WTC11 (cell line): ENCODE measurements at regions not wholly inside any gene's neighbourhood (a gene's known extent, or its start where the extent isn't known, plus 50 kb on each side); places are given as distances from the start of the nearest gene placed in this dataset.

Experiments used
- ATAC-seq: fragments of 200-7000 bp; cut with Tn5 transposase; 2 replicates; pipeline ENCODE4 v1.10.0; 2021; ENCODE audit warnings: mild to moderate bottlenecking, moderate library complexity
- CTCF ChIA-PET: fragments of 300-600 bp; sonication (Branson Sonifier 250); formaldehyde crosslinking; loops from one replicate; lab custom pipeline; 2021; ENCODE audit warnings: antibody characterized with exemption; lab: Charles Lee
- POLR2A ChIA-PET: fragments of 350-600 bp; sonication (Branson Sonifier 250); formaldehyde crosslinking; loops from one replicate; lab custom pipeline; 2021; ENCODE audit warnings: antibody characterized with exemption; lab: Charles Lee
- DNase-seq: peaks from one replicate; pipeline ENCODE4 v3.0.0; 2021; ENCODE audit warnings: low spot score
- H3K27ac Mint-ChIP-seq: 2 replicates; pipeline ENCODE4 v1.8.0; 2021; ENCODE audit warnings: mixed read lengths
- H3K27me3 Mint-ChIP-seq: 2 replicates; pipeline ENCODE4 v1.8.0; 2021; ENCODE audit warnings: low read depth, mild to moderate bottlenecking, moderate library complexity, mixed read lengths
- H3K36me3 Mint-ChIP-seq: 2 replicates; pipeline ENCODE4 v1.8.0; 2021; ENCODE audit warnings: mixed read lengths
- H3K4me1 Mint-ChIP-seq: 2 replicates; pipeline ENCODE4 v1.8.0; 2022; ENCODE audit warnings: mixed read lengths
- H3K4me3 Mint-ChIP-seq: 2 replicates; pipeline ENCODE4 v1.8.0; 2021; ENCODE audit warnings: mild to moderate bottlenecking, moderate library complexity, mixed read lengths
- H3K9me3 Mint-ChIP-seq: 2 replicates; pipeline ENCODE4 v1.8.0; 2021; ENCODE audit warnings: mixed read lengths
- CBFB ChIP-seq: sonication (generic); formaldehyde crosslinking; IDR thresholded peaks from 2 replicates; pipeline ENCODE4 v1.8.1; 2022; ENCODE audit warnings: mild to moderate bottlenecking, low read depth, missing genetic modification reagents
- CDX4 ChIP-seq: fragments of 250-450 bp; sonication (Bioruptor Pico); IDR thresholded peaks from 2 replicates; pipeline ENCODE4 v1.9.0; 2021; ENCODE audit warnings: moderate library complexity, mild to moderate bottlenecking, inconsistent platforms, borderline replicate concordance
- CREB1 ChIP-seq: sonication (generic); formaldehyde crosslinking; IDR thresholded peaks from 2 replicates; pipeline ENCODE4 v1.8.0; 2023; ENCODE audit warnings: mild to moderate bottlenecking, missing genetic modification reagents
- CREM ChIP-seq: sonication (generic); formaldehyde crosslinking; IDR thresholded peaks from 2 replicates; pipeline ENCODE4 v1.8.1; 2022; ENCODE audit warnings: mild to moderate bottlenecking, missing genetic modification reagents, moderate library complexity
- E2F4 ChIP-seq: sonication (generic); formaldehyde crosslinking; IDR thresholded peaks from 2 replicates; pipeline ENCODE4 v1.8.1; 2022; ENCODE audit warnings: low read depth, mild to moderate bottlenecking, moderate library complexity, missing genetic modification reagents, borderline replicate concordance
- ERG ChIP-seq: fragments of 250-450 bp; sonication (Bioruptor Pico); IDR thresholded peaks from 2 replicates; pipeline ENCODE4 v1.8.0; 2021; ENCODE audit warnings: mild to moderate bottlenecking
- ESRRA ChIP-seq: sonication (generic); formaldehyde crosslinking; IDR thresholded peaks from 2 replicates; pipeline ENCODE4 v1.8.1; 2022; ENCODE audit warnings: mild to moderate bottlenecking, missing genetic modification reagents, borderline replicate concordance
- ETV6 ChIP-seq: sonication (generic); formaldehyde crosslinking; IDR thresholded peaks from 2 replicates; pipeline ENCODE4 v1.8.1; 2022; ENCODE audit warnings: mild to moderate bottlenecking, missing genetic modification reagents
- FOXP1 ChIP-seq: sonication (generic); formaldehyde crosslinking; IDR thresholded peaks from 2 replicates; pipeline ENCODE4 v1.8.0; 2022; ENCODE audit warnings: missing genetic modification reagents, mild to moderate bottlenecking, moderate library complexity, borderline replicate concordance
- GTF2I ChIP-seq: fragments of 250-450 bp; sonication (Bioruptor Pico); conservative IDR thresholded peaks from 2 replicates; pipeline ENCODE4 v1.4.0; 2021; ENCODE audit warnings: mild to moderate bottlenecking
- HMGXB4 ChIP-seq: sonication (generic); formaldehyde crosslinking; IDR thresholded peaks from 2 replicates; pipeline ENCODE4 v1.8.1; 2023; ENCODE audit warnings: mild to moderate bottlenecking, moderate library complexity, missing genetic modification reagents
- JAZF1 ChIP-seq: fragments of 250-450 bp; sonication (Bioruptor Pico); IDR thresholded peaks from 2 replicates; pipeline ENCODE4 v1.9.0; 2021; ENCODE audit warnings: moderate library complexity, mild to moderate bottlenecking, inconsistent platforms
- MAX ChIP-seq: sonication (generic); formaldehyde crosslinking; IDR thresholded peaks from 2 replicates; pipeline ENCODE4 v1.8.0; 2022; ENCODE audit warnings: mild to moderate bottlenecking, missing genetic modification reagents
- NFATC4 ChIP-seq: fragments of 250-450 bp; sonication (Bioruptor Pico); IDR thresholded peaks from 2 replicates; pipeline ENCODE4 v1.9.0; 2021; ENCODE audit warnings: mild to moderate bottlenecking
- PRRX2 ChIP-seq: fragments of 250-450 bp; sonication (Bioruptor Pico); IDR thresholded peaks from 2 replicates; pipeline ENCODE4 v1.8.0; 2021; ENCODE audit warnings: mild to moderate bottlenecking
- RELA ChIP-seq: sonication (generic); formaldehyde crosslinking; IDR thresholded peaks from 2 replicates; pipeline ENCODE4 v1.8.1; 2022; ENCODE audit warnings: missing genetic modification reagents, mild to moderate bottlenecking, borderline replicate concordance
- TEAD1 ChIP-seq: sonication (generic); formaldehyde crosslinking; IDR thresholded peaks from 2 replicates; pipeline ENCODE4 v1.8.0; 2022; ENCODE audit warnings: mild to moderate bottlenecking, missing genetic modification reagents
- TEAD4 ChIP-seq: sonication (generic); formaldehyde crosslinking; IDR thresholded peaks from 2 replicates; pipeline ENCODE4 v1.8.0; 2022; ENCODE audit warnings: mild to moderate bottlenecking, missing genetic modification reagents
- ZBTB21 ChIP-seq: sonication (generic); formaldehyde crosslinking; IDR thresholded peaks from 2 replicates; pipeline ENCODE4 v1.8.1; 2023; ENCODE audit warnings: mild to moderate bottlenecking, missing genetic modification reagents, borderline replicate concordance
- ZNF121 ChIP-seq: sonication (generic); formaldehyde crosslinking; IDR thresholded peaks from 2 replicates; pipeline ENCODE4 v1.8.0; 2023; ENCODE audit warnings: missing genetic modification reagents
- ZNF138 ChIP-seq: sonication (generic); formaldehyde crosslinking; conservative IDR thresholded peaks from 2 replicates; pipeline ENCODE4 v1.8.1; 2022; ENCODE audit warnings: mild to moderate bottlenecking, moderate library complexity, missing genetic modification reagents
- ZNF263 ChIP-seq: sonication (generic); formaldehyde crosslinking; IDR thresholded peaks from 2 replicates; pipeline ENCODE4 v1.8.1; 2022; ENCODE audit warnings: low read depth, mild to moderate bottlenecking, moderate library complexity, missing genetic modification reagents
- ZNF423 ChIP-seq: fragments of 250-450 bp; sonication (Bioruptor Pico); IDR thresholded peaks from 2 replicates; pipeline ENCODE4 v2.1.2; 2022; ENCODE audit warnings: mild to moderate bottlenecking, moderate library complexity
- ZNF671 ChIP-seq: fragments of 250-450 bp; sonication (Bioruptor Pico); IDR thresholded peaks from 2 replicates; pipeline ENCODE4 v1.8.0; 2021; ENCODE audit warnings: mild to moderate bottlenecking
- TF ChIP-seq, protein P1 (sequence below): sonication (generic); formaldehyde crosslinking; IDR thresholded peaks from 2 replicates; pipeline ENCODE4 v1.8.0; 2023; ENCODE audit warnings: missing genetic modification reagents
- TF ChIP-seq, protein P2 (sequence below): sonication (generic); formaldehyde crosslinking; IDR thresholded peaks from 2 replicates; pipeline ENCODE4 v1.8.1; 2023; ENCODE audit warnings: mild to moderate bottlenecking, missing genetic modification reagents, moderate library complexity
- TF ChIP-seq, protein P3 (sequence below): sonication (generic); formaldehyde crosslinking; IDR thresholded peaks from 2 replicates; pipeline ENCODE4 v1.8.1; 2022; ENCODE audit warnings: missing genetic modification reagents, borderline replicate concordance

GRCh38 chr4:84342161-84342560 lies 156.9 kb downstream of the NKX6-1 start (continued):
- no peak for TF ChIP-seq CREB1
- no peak for TF ChIP-seq CBFB (CRISPR knock-in tag)
- TF ChIP-seq FOXP1 (CRISPR knock-in tag) = no peak
- TF ChIP-seq GTF2I (CRISPR knock-in tag) = no peak

DNA sequence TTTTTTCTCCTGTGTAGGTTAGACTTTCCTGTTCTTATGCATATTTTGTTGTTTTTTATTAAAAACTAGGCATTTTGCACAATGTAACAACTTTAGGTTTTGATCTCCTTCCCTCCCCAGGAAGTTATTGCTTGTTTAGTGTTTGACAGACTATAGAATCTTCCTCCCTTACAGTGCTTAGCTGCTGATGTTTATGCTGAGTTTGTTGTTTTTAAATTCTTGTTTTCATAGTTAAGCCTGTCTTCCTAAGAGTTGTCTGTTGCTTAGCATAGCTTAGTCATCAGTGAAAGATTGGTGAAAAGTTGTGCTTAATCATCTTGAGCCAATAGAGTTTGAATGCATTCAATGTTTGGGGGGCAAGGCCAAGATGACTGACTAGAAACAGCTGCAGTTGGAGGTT lies 157.5 kb downstream of the NKX6-1 start:
- TF ChIP-seq, protein P1, sequence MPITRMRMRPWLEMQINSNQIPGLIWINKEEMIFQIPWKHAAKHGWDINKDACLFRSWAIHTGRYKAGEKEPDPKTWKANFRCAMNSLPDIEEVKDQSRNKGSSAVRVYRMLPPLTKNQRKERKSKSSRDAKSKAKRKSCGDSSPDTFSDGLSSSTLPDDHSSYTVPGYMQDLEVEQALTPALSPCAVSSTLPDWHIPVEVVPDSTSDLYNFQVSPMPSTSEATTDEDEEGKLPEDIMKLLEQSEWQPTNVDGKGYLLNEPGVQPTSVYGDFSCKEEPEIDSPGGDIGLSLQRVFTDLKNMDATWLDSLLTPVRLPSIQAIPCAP (CRISPR knock-in tag) = no peak
- TF ChIP-seq JAZF1 (CRISPR knock-in tag) = no peak
- TF ChIP-seq RELA (CRISPR knock-in tag) = no peak
- TF ChIP-seq ZNF263 (CRISPR knock-in tag) = no peak
- TF ChIP-seq TEAD4 (CRISPR knock-in tag) = no peak
- no peak for TF ChIP-seq MAX (CRISPR knock-in tag)
- no peak for TF ChIP-seq ERG
- TF ChIP-seq ZNF138 = no peak
- no peak for TF ChIP-seq NFATC4
- no peak for TF ChIP-seq ZNF423
- no peak for TF ChIP-seq E2F4
- TF ChIP-seq FOXP1 (CRISPR knock-in tag) = no peak
- TF ChIP-seq PRRX2 (CRISPR knock-in tag) = no peak
- TF ChIP-seq TEAD1 (CRISPR knock-in tag) = no peak
- TF ChIP-seq ZNF671 = no peak
- TF ChIP-seq, all 79 proteins: peak for 0
- POLR2A ChIA-PET = no interaction called here
- CTCF ChIA-PET = no interaction called here
- DNase-seq (no peak), ATAC-seq (no peak)
- Mint-ChIP-seq H3K9me3 (peaks cover 84% of the 10 kb centered on the region), H3K27me3 (peaks cover 57% of the 10 kb centered on the region), H3K27ac (no peak overlapping the region), H3K4me3 (no peak overlapping the region), H3K36me3 (peaks cover 63% of the 10 kb centered on the region), H3K4me1 (peaks cover 29% of the 10 kb centered on the region)

DNA sequence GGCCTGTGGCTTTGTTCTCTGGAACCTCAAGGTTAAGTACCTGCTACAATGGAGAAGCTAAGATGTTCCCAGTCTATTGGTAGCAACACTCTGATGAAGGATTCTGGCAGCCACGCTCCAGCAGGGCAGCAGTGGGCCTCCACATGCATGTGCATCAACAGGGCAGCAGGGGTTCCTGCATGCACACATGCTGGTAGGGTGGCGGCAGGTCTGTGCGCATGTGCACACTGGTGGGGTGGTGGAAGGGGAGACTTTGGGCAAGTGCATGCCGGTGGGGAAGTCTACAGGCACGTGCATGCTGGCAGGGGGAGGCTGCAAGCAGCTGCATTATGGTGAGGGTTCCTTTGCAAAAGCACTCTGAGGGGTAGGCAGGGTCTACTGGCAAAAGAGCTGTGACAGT lies 160.7 kb downstream of the NKX6-1 start:
- POLR2A ChIA-PET = no interaction called here
- H3K4me1 Mint-ChIP-seq = peaks cover 32% of the 10 kb centered on the region
- CTCF ChIA-PET = interaction anchor here (1.2 kb wide), 1 partner anchor 145 kb away, joined by 3 read pairs; no protein-coding TSS in a partner anchor
- peaks cover 68% of the 10 kb centered on the region for H3K36me3 Mint-ChIP-seq
- H3K27me3 Mint-ChIP-seq = peaks cover 72% of the 10 kb centered on the region
- H3K4me3 Mint-ChIP-seq = no peak overlapping the region
- ATAC-seq (no peak), DNase-seq (no peak)
- no peak overlapping the region for H3K27ac Mint-ChIP-seq
- H3K9me3 Mint-ChIP-seq = peaks cover 72% of the 10 kb centered on the region
- TF ChIP-seq CDX4 (CRISPR knock-in tag) (no peak), ZBTB21 (CRISPR knock-in tag) (no peak), ETV6 (CRISPR knock-in tag) (no peak), TEAD1 (CRISPR knock-in tag) (no peak), TEAD4 (CRISPR knock-in tag) (no peak), ZNF121 (CRISPR knock-in tag) (no peak), MAX (CRISPR knock-in tag) (no peak), GTF2I (CRISPR knock-in tag) (no peak), CREM (CRISPR knock-in tag) (no peak), ESRRA (CRISPR knock-in tag) (no peak), HMGXB4 (CRISPR knock-in tag) (no peak)
- TF ChIP-seq, protein P2, sequence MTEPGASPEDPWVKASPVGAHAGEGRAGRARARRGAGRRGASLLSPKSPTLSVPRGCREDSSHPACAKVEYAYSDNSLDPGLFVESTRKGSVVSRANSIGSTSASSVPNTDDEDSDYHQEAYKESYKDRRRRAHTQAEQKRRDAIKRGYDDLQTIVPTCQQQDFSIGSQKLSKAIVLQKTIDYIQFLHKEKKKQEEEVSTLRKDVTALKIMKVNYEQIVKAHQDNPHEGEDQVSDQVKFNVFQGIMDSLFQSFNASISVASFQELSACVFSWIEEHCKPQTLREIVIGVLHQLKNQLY (CRISPR knock-in tag) = no peak
- TF ChIP-seq, protein P3, sequence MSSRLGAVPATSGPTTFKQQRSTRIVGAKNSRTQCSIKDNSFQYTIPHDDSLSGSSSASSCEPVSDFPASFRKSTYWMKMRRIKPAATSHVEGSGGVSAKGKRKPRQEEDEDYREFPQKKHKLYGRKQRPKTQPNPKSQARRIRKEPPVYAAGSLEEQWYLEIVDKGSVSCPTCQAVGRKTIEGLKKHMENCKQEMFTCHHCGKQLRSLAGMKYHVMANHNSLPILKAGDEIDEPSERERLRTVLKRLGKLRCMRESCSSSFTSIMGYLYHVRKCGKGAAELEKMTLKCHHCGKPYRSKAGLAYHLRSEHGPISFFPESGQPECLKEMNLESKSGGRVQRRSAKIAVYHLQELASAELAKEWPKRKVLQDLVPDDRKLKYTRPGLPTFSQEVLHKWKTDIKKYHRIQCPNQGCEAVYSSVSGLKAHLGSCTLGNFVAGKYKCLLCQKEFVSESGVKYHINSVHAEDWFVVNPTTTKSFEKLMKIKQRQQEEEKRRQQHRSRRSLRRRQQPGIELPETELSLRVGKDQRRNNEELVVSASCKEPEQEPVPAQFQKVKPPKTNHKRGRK (CRISPR knock-in tag) = no peak
